ENCODE measurements at regions not wholly inside any gene's neighbourhood (a gene's known extent, or its start where the extent isn't known, plus 50 kb on each side); places are given as distances from the start of the nearest gene placed in this dataset.

- TF ChIP-seq CTCF (IDR thresholded peaks at IDR 0.05) (no peak), EP300 (IDR thresholded peaks at IDR 0.05) (no peak), POLR2A (IDR thresholded peaks at IDR 0.05) (no peak), POLR2AphosphoS5 (IDR thresholded peaks at IDR 0.05) (no peak)
- Histone ChIP-seq H3K27ac (no peak overlapping the region), H3K27me3 (no peaks in the 10 kb centered on the region), H3K4me1 (peaks cover under 1% of the 10 kb centered on the region), H3K4me3 (no peak overlapping the region), H3K9me3 (no peaks in the 10 kb centered on the region), H3K36me3 (no peaks in the 10 kb centered on the region)
- WGBS, result 65% methylated on average over 8 of the region's 8 CpGs
- no peak for DNase-seq (ENCODE audit: low spot score in 2 of 2)
These were observed 83.8 kb upstream of the ELOVL5 start for GRCh38 chr6:53432318-53433161.

GRCh38 chr6:53431704-53432103 is 83.0 kb upstream of the ELOVL5 start:
- no peaks in the 10 kb centered on the region for H3K4me1 ChIP-seq
- TF ChIP-seq POLR2A (IDR thresholded peaks at IDR 0.05), result no peak
- no peak for TF ChIP-seq EP300 (IDR thresholded peaks at IDR 0.05)
- no peak for TF ChIP-seq POLR2AphosphoS5 (IDR thresholded peaks at IDR 0.05)
- no peak for TF ChIP-seq CTCF (IDR thresholded peaks at IDR 0.05)
- H3K27me3 ChIP-seq, result no peaks in the 10 kb centered on the region
- no peak overlapping the region for H3K27ac ChIP-seq
- 78% methylated on average over 4 of the region's 4 CpGs for WGBS
- H3K4me3 ChIP-seq, result no peak overlapping the region
- DNase-seq (ENCODE audit: low spot score in 2 of 2), result no peak
- H3K36me3 ChIP-seq, result no peaks in the 10 kb centered on the region
- no peaks in the 10 kb centered on the region for H3K9me3 ChIP-seq

- Histone ChIP-seq H3K27ac (no peak overlapping the region), H3K4me3 (no peak overlapping the region), H3K27me3 (no peaks in the 10 kb centered on the region), H3K9me3 (no peaks in the 10 kb centered on the region), H3K36me3 (no peaks in the 10 kb centered on the region), H3K4me1 (no peaks in the 10 kb centered on the region)
- TF ChIP-seq CTCF (IDR thresholded peaks at IDR 0.05), result no peak
- no peak for TF ChIP-seq POLR2A (IDR thresholded peaks at IDR 0.05)
- TF ChIP-seq EP300 (IDR thresholded peaks at IDR 0.05), result no peak
- TF ChIP-seq POLR2AphosphoS5 (IDR thresholded peaks at IDR 0.05), result no peak
- no peak for DNase-seq (ENCODE audit: low spot score in 2 of 2)
These were observed 80.7 kb upstream of the ELOVL5 start for GRCh38 chr6:53429401-53429800.

GRCh38 chr6:53428886-53429285 is 80.1 kb upstream of the ELOVL5 start:
- DNase-seq (ENCODE audit: low spot score in 2 of 2), result no peak
- Histone ChIP-seq H3K9me3 (no peaks in the 10 kb centered on the region), H3K4me3 (no peak overlapping the region), H3K27me3 (no peaks in the 10 kb centered on the region), H3K4me1 (no peaks in the 10 kb centered on the region), H3K36me3 (no peaks in the 10 kb centered on the region), H3K27ac (no peak overlapping the region)
- TF ChIP-seq CTCF (IDR thresholded peaks at IDR 0.05), result no peak
- no peak for TF ChIP-seq POLR2A (IDR thresholded peaks at IDR 0.05)
- TF ChIP-seq EP300 (IDR thresholded peaks at IDR 0.05), result no peak
- WGBS, result 83% methylated on average over 1 of the region's 1 CpG

GRCh38 chr6:53426667-53427270 is 78.0 kb upstream of the ELOVL5 start:
- Histone ChIP-seq H3K4me1 (no peaks in the 10 kb centered on the region), H3K9me3 (no peaks in the 10 kb centered on the region), H3K27ac (no peak overlapping the region), H3K4me3 (no peak overlapping the region), H3K36me3 (no peaks in the 10 kb centered on the region), H3K27me3 (no peaks in the 10 kb centered on the region)
- TF ChIP-seq POLR2A (IDR thresholded peaks at IDR 0.05) (no peak), CTCF (IDR thresholded peaks at IDR 0.05) (no peak), EP300 (IDR thresholded peaks at IDR 0.05) (no peak), POLR2AphosphoS5 (IDR thresholded peaks at IDR 0.05) (no peak)
- DNase-seq (ENCODE audit: low spot score in 2 of 2), result no peak
- WGBS, result 96% methylated on average over 4 of the region's 4 CpGs
